ENCODE measurements at regions not wholly inside any gene's neighbourhood (a gene's known extent, or its start where the extent isn't known, plus 50 kb on each side); places are given as distances from the start of the nearest gene placed in this dataset.

DNA sequence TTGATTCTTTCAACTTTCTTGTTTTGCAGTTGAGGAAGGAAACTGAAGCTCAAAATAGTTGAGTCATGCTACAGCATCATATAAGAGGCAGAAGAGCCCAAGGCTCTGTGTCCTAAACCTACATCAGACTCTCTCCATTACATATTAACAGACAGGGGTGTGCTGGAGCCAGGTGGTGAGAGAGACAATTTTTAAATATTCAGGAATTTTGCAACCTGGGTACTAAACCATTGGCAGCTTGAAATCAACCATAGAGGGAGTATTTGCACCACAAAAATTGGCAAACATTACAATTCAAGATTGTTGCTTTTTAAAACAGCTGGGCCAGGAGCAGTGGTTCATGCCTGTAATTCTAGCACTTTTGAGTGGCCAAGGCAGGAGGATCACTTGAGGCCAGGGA lies 65.8 kb upstream of the SOX4 start:
- no peak overlapping the region for H3K4me3 ChIP-seq
- TF ChIP-seq POLR2A (IDR thresholded peaks at IDR 0.05) (no peak), CTCF (IDR thresholded peaks at IDR 0.05) (peak in 1 of 6 experiments; percentile 5)
- no peaks in the 10 kb centered on the region for H3K4me1 ChIP-seq

GRCh38 chr6:21529431-21529830 lies 64.1 kb upstream of the SOX4 start:
- no peak for DNase-seq

More for the DNA sequence above, 65.8 kb upstream of the SOX4 start:
- no peak overlapping the region for H3K27ac ChIP-seq
- H3K36me3 ChIP-seq, result no peaks in the 10 kb centered on the region
- no peak for DNase-seq
- no peaks in the 10 kb centered on the region for H3K27me3 ChIP-seq
- H3K9me3 ChIP-seq, result no peaks in the 10 kb centered on the region

DNA sequence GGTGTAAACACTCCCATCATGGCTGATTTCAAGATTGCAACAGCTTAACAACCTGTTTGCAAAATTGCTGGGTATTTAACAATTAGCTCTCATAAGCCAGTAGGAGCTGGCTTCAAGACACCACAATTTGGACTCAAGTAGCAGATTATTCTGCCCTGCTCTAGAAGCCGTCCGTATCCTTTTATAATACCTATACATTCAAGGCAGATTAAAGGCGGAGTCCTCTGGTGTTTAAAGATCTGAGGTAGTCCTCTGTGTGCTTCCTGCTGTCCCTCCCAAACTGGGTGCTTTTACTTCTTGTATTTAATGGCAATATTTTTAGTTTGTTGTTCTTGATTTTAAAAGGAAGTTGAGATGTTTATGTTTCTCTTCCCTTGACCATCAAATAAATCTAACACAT lies 62.2 kb upstream of the SOX4 start:
- TF ChIP-seq CTCF (IDR thresholded peaks at IDR 0.05) (no peak), POLR2A (IDR thresholded peaks at IDR 0.05) (no peak)
- H3K4me1 ChIP-seq, result no peaks in the 10 kb centered on the region
- no peak for DNase-seq
- no peaks in the 10 kb centered on the region for H3K27me3 ChIP-seq
- no peaks in the 10 kb centered on the region for H3K36me3 ChIP-seq
- H3K4me3 ChIP-seq, result no peak overlapping the region
- H3K9me3 ChIP-seq, result no peaks in the 10 kb centered on the region
- no peak overlapping the region for H3K27ac ChIP-seq

More at GRCh38 chr6:21529431-21529830, 64.1 kb upstream of the SOX4 start:
- no peak overlapping the region for H3K4me3 ChIP-seq
- H3K27ac ChIP-seq, result no peak overlapping the region
- no peaks in the 10 kb centered on the region for H3K9me3 ChIP-seq
- no peaks in the 10 kb centered on the region for H3K36me3 ChIP-seq
- TF ChIP-seq POLR2A (IDR thresholded peaks at IDR 0.05) (no peak), CTCF (IDR thresholded peaks at IDR 0.05) (no peak)
- H3K4me1 ChIP-seq, result no peaks in the 10 kb centered on the region
- H3K27me3 ChIP-seq, result no peaks in the 10 kb centered on the region

GRCh38 chr6:21533678-21534077 lies 59.9 kb upstream of the SOX4 start:
- no peaks in the 10 kb centered on the region for H3K4me1 ChIP-seq
- TF ChIP-seq CTCF (IDR thresholded peaks at IDR 0.05), result no peak
- no peak for TF ChIP-seq POLR2A (IDR thresholded peaks at IDR 0.05)
- DNase-seq, result no peak
- H3K27ac ChIP-seq, result no peak overlapping the region
- no peaks in the 10 kb centered on the region for H3K27me3 ChIP-seq
- no peaks in the 10 kb centered on the region for H3K9me3 ChIP-seq
- no peak overlapping the region for H3K4me3 ChIP-seq
- no peaks in the 10 kb centered on the region for H3K36me3 ChIP-seq

- Histone ChIP-seq H3K9me3 (no peaks in the 10 kb centered on the region), H3K27me3 (no peaks in the 10 kb centered on the region), H3K4me1 (no peaks in the 10 kb centered on the region), H3K4me3 (no peak overlapping the region), H3K36me3 (no peaks in the 10 kb centered on the region), H3K27ac (no peak overlapping the region)
- no peak for TF ChIP-seq POLR2A (IDR thresholded peaks at IDR 0.05)
- no peak for TF ChIP-seq CTCF (IDR thresholded peaks at IDR 0.05)
- DNase-seq, result no peak
Observed at GRCh38 chr6:21536280-21536766, 57.2 kb upstream of the SOX4 start.

- TF ChIP-seq POLR2A (IDR thresholded peaks at IDR 0.05) (no peak), CTCF (IDR thresholded peaks at IDR 0.05) (no peak)
- DNase-seq, result peak in 1 of 3 donors; percentile 51
Observed at GRCh38 chr6:21537637-21538036, 55.9 kb upstream of the SOX4 start.

More at GRCh38 chr6:21537637-21538036, 55.9 kb upstream of the SOX4 start:
- no peaks in the 10 kb centered on the region for H3K27me3 ChIP-seq
- H3K4me3 ChIP-seq, result no peak overlapping the region
- no peak overlapping the region for H3K27ac ChIP-seq
- no peaks in the 10 kb centered on the region for H3K9me3 ChIP-seq
- H3K36me3 ChIP-seq, result no peaks in the 10 kb centered on the region
- H3K4me1 ChIP-seq, result no peaks in the 10 kb centered on the region

All from Peyer's patch (tissue), 4 donors.